ENCODE measurements at regions not wholly inside any gene's neighbourhood (a gene's known extent, or its start where the extent isn't known, plus 50 kb on each side); places are given as distances from the start of the nearest gene placed in this dataset.

GRCh38 chrX:125378205-125378604, 58.5 kb downstream of the TEX13C start:
- peak; percentile 16 for DNase-seq (ENCODE audit: low spot score)

GRCh38 chrX:125378770-125379169, 59.1 kb downstream of the TEX13C start:
- no peak for DNase-seq (ENCODE audit: low spot score)

GRCh38 chrX:125382148-125382628, 62.5 kb downstream of the TEX13C start:
- no peak for DNase-seq (ENCODE audit: low spot score)

- no peak for DNase-seq (ENCODE audit: low spot score)
Measured at GRCh38 chrX:125382889-125383288, 63.2 kb downstream of the TEX13C start.

GRCh38 chrX:125384867-125385266, 65.2 kb downstream of the TEX13C start:
- no peak for DNase-seq (ENCODE audit: low spot score)

DNA sequence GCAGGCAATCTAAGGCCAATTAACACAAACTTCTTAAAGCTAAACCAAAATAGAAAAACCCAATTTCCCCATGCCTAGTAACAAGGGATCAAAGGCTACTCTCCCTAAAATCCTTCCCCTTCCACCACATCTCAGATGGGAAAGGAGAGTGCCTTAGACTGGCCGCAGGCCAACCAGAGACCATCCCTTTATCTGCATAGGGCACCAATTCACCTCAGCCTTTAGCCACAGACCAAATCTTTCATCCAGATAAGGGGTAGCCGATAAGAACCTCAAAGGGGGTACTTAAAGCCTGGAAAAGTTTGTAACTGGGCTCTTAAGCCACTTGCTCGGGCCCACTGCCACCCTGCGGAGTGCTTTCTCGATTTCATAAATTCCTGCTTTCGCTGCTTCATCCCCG, 68.3 kb downstream of the TEX13C start:
- no peak for DNase-seq (ENCODE audit: low spot score)

GRCh38 chrX:125394449-125394848, 74.8 kb downstream of the TEX13C start:
- DNase-seq (ENCODE audit: low spot score): no peak

- no peak for DNase-seq (ENCODE audit: low spot score)
Measured at GRCh38 chrX:125395626-125396025, 76.0 kb downstream of the TEX13C start.

GRCh38 chrX:125398959-125399440, 79.3 kb downstream of the TEX13C start:
- DNase-seq (ENCODE audit: low spot score): no peak

- DNase-seq (ENCODE audit: low spot score): no peak
Measured at GRCh38 chrX:125402807-125403206, 83.1 kb downstream of the TEX13C start.

DNA sequence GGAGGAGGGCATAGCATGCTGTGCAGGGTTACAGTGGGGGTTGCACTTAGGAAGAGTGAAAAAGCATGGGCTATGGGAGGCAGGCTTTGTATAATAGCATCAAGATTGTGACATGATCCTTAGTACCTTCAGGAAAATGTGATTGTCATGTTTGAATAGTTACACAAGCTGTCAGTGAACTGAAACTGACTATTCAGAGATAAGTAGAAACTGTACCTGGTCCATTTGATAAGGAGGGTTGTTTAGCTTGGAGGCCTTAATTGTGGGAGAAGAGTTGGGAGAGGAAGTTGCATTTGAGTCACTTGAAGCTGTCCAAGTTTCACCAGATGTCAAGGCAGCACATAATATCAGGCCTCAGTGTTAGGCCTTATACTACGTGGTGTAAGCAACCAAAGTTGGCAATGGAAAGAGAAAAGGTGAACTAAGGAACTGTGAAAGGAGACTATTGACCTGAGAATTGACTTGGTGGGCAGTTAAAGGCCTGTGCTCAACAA, 85.0 kb downstream of the TEX13C start:
- DNase-seq (ENCODE audit: low spot score): peak; percentile 2

- DNase-seq (ENCODE audit: low spot score): peak; percentile 56
Measured at GRCh38 chrX:125405339-125405738, 85.7 kb downstream of the TEX13C start.

DNA sequence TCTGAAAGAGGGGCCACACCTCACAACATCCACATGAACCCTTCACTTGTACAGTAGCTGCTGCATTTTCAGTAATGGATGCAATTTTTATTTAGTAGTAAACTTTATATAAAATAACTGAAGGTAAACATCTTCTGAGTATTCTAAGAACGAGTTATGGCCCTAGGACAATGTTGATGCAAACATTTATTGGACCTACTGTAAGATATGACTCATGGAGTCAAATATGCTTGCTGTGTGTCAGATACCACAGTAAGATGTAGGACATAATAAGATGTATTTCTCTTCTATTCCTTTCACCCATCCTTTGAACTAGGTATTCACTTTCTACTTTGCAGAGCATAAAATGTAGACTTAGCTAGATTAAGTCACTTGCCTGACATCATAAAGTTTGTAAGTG, 87.6 kb downstream of the TEX13C start:
- peak; percentile 2 for DNase-seq (ENCODE audit: low spot score)

- DNase-seq (ENCODE audit: low spot score): no peak
Measured at GRCh38 chrX:125420809-125421208, 101.1 kb downstream of the TEX13C start.

GRCh38 chrX:125422986-125423385, 103.3 kb downstream of the TEX13C start:
- no peak for DNase-seq (ENCODE audit: low spot score)

DNA sequence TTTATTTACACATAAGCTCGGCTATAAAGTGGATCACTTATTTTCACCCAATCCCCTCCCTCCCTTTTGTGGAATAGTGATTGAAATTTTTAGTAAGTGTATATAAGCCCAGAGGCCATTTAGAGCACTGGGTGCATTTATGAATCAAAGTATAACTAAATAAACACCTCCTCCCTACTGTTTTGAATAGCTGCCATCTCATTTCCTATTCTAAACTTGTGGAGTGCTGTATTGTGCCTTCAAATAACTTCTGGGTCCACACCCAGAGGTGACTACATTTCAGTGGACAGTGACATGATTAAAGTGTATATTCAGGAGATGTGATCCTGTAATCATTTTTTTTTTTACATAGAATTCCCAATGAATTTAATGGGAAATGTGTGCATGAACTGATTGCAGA, 104.9 kb downstream of the TEX13C start:
- no peak for DNase-seq (ENCODE audit: low spot score)

DNA sequence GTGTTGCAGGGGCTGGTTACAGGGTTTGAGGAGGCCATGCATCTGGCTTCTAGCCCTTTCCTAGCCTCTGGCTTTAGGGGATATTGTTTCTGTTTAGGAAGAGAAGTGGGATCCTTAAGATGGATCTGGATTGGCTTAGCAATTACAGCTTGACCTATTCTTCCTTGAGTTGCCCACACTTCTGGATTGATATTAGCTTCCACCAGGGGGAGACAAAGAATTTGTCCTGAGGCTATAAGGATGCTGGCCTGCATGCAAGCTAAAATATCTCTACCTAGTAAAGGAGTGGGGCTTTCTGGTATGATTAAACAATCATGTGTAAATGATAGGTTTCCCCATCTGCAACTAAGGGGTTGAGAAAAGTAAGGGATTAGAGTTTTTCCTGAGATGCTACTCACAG, 117.2 kb downstream of the TEX13C start:
- peak; percentile 44 for DNase-seq (ENCODE audit: low spot score)

- DNase-seq (ENCODE audit: low spot score): no peak
Measured at GRCh38 chrX:125439194-125439849, 119.7 kb downstream of the TEX13C start.

DNA sequence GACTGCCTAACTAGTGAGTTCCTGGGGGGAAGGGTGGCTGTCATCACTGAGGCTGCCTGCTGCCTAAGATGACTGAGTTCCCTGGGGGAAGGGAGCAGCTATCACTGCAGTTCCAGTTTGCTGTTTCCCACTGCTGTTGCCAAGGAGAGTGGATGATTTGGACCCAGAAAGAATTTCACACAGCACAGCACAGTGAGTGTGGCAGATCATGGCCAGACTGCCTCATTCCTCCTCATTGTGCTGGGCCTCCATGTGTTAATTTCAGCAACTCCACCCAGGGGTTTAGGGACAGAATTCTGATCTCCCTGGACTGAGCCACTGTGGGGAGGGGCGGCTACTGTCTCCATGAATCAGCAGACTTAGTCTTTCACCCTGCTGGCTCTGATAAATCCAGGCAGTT, 125.0 kb downstream of the TEX13C start:
- DNase-seq (ENCODE audit: low spot score): peak; percentile 55

- DNase-seq (ENCODE audit: low spot score): no peak
Measured at GRCh38 chrX:125475482-125475881, 155.8 kb downstream of the TEX13C start.

DNA sequence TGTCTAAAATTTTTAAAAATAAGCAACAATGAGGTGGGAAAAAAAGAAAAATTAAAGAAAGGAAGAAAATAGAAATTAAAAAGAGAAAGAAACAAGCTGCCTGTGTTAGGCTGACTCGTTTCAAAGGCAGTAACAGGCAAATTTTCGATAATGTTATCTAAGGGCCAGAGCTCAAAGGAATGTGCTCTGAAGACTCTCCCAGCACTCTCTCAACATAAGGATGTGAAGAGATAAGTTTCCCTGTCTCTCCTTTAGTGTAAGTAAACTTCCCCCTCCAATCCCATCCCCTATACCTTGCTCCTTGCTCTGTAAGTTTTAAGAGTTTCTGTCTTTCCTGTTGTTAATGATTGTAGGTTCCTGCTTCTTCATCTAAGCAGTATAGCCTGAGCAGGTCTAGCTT, 172.8 kb downstream of the TEX13C start:
- peak; percentile 5 for DNase-seq (ENCODE audit: low spot score)

DNA sequence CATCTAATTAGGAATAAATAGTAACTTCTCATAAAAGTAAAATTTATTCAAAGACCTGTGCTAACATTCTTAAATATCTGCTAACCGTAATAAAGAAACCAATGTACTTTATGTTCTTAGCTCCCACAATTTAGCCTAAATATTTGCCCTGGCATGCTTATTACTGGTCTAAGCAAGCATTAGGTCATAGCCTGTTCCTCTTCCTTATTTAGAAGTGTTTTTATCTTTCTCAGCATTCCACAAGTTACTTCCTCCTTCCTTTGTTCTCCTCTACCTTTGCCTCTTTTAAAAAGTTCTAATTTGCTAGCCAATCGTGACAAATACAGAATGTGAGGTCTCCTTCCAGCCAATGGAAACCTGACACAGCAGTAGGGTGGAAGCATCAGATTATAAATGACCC, 173.3 kb downstream of the TEX13C start:
- peak; percentile 29 for DNase-seq (ENCODE audit: low spot score)

GRCh38 chrX:125497667-125498066, 178.0 kb downstream of the TEX13C start:
- DNase-seq (ENCODE audit: low spot score): no peak

- no peak for DNase-seq (ENCODE audit: low spot score)
Measured at GRCh38 chrX:125503769-125504168, 184.1 kb downstream of the TEX13C start.
